A673 (cell line): ENCODE measurements at regions not wholly inside any gene's neighbourhood (a gene's known extent, or its start where the extent isn't known, plus 50 kb on each side); places are given as distances from the start of the nearest gene placed in this dataset.

ENCODE experiments used
- EZH2 ChIP-seq: fragments of 200-600 bp; sonication (generic); IDR thresholded peaks from 2 replicates; pipeline ENCODE4 v1.6.1; 2017; ENCODE audit warnings: borderline replicate concordance, low read depth, mild to moderate bottlenecking, mixed read lengths, antibody characterized with exemption, low read length; ENCODE audit not compliant: poor library complexity, severe bottlenecking
- TF ChIP-seq, protein P1 (sequence below): fragments of 300-800, 200-600 bp; sonication (generic); conservative IDR thresholded peaks from 2 replicates; pipeline ENCODE4 v1.5.1; 2017; ENCODE audit warnings: low read depth, mild to moderate bottlenecking, antibody characterized with exemption, low read length, moderate library complexity, mixed read lengths

DNA sequence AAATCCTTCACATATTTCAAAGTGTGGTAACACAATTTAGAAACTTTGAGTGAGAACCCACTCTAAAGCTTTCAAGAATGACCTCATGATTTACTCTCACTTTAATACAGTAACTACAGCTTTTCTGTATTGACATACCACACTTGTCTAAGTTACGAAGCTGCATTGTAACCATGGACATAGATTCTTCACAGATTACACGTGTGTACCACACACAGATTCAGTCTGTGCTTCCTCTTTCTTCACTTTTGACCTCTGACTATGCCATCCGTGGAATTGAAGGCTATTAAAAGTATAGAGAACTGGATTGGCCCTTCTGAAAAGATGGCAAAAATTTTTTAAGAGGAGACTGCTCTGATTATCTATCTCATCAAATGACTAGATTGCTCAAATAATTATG, 172.7 kb downstream of the TANC2 start:
- TF ChIP-seq, protein P1, sequence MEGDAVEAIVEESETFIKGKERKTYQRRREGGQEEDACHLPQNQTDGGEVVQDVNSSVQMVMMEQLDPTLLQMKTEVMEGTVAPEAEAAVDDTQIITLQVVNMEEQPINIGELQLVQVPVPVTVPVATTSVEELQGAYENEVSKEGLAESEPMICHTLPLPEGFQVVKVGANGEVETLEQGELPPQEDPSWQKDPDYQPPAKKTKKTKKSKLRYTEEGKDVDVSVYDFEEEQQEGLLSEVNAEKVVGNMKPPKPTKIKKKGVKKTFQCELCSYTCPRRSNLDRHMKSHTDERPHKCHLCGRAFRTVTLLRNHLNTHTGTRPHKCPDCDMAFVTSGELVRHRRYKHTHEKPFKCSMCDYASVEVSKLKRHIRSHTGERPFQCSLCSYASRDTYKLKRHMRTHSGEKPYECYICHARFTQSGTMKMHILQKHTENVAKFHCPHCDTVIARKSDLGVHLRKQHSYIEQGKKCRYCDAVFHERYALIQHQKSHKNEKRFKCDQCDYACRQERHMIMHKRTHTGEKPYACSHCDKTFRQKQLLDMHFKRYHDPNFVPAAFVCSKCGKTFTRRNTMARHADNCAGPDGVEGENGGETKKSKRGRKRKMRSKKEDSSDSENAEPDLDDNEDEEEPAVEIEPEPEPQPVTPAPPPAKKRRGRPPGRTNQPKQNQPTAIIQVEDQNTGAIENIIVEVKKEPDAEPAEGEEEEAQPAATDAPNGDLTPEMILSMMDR, result no peak
- no peak for TF ChIP-seq EZH2
